D721Med (cell line): ENCODE measurements at regions not wholly inside any gene's neighbourhood (a gene's known extent, or its start where the extent isn't known, plus 50 kb on each side); places are given as distances from the start of the nearest gene placed in this dataset.

Source experiments
- DNase-seq: peaks from one replicate; pipeline ENCODE4 v3.0.0; 2011; ENCODE audit warnings: low spot score; ENCODE audit not compliant: insufficient read length
- FAIRE-seq: peaks from 2 replicates; lab custom pipeline; 2011; peaks lifted over from hg19 to GRCh38; lab: Jason Lieb, UNC
- CTCF ChIP-seq: IDR thresholded peaks from 2 replicates; pipeline ENCODE4 v1.5.1; 2012; ENCODE audit warnings: mild to moderate bottlenecking, control low read depth; ENCODE audit not compliant: insufficient read depth; ENCODE audit errors: missing control alignments

DNA sequence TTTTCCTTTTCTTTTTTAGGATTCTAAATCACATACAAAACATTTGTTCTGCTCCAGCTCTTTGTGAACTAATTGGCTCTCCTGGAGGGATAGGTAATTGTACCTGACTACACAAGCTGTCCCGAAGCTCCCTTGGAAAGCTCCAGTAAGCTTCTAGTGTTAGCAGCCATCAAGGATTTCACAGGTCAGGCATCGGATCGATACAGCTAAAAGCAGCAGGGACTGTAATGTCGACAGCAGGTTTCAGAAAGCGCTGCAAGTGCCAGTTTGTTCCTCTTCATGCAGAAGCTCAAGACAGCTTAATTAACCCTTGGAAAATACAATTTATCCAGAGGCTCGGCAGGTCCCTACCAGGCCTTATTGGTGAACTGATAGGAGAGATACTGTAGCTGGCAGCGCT is 87.2 kb upstream of the VRK2 start:
- FAIRE-seq (no peak), DNase-seq (no peak)
- no peak for TF ChIP-seq CTCF

- TF ChIP-seq CTCF = no peak
- FAIRE-seq (no peak), DNase-seq (no peak)
Observed at GRCh38 chr2:57962861-57963260, 83.7 kb upstream of the VRK2 start.

DNA sequence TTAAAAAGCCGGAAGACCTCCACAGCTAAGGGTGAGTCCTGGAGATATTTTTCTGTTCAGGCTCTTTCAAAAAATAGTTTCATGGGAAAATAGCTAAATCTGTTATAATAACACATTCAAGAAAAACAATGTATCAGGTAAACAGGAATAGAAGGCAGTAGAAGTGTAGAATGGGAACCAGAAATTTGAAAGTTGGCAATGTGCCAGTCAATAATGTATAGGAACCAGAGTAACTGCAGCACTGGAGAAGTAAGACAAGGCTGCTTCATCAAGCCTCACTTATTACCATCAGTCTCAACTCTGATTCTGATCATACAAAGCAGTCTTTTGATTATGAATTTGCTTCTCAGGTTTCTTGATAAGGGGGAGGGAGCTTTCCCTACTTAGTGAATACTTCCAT is 81.4 kb upstream of the VRK2 start:
- DNase-seq = no peak
- no peak for TF ChIP-seq CTCF
- FAIRE-seq = no peak

DNA sequence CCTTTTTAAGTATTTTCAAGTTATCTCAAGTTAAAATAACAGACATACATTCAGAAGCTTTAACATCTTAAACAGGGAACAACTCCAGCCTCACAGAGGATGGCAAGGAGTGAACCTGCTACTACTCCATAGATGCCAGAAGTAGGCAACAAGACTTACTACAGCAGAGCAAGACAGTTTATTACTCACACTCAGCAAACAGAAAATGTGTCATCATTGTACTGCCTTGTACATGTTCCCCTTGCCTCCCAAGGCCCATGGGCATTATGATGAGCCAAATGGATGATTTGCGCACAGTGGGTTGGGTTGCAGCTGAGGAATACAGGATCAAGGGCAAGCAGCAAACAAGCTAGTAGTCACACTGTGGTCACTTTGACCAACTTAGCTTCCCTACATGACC is 80.6 kb upstream of the VRK2 start:
- FAIRE-seq (no peak), DNase-seq (no peak)
- no peak for TF ChIP-seq CTCF

- DNase-seq (no peak), FAIRE-seq (no peak)
- no peak for TF ChIP-seq CTCF
Observed at GRCh38 chr2:57973621-57974186, 72.9 kb upstream of the VRK2 start.

DNA sequence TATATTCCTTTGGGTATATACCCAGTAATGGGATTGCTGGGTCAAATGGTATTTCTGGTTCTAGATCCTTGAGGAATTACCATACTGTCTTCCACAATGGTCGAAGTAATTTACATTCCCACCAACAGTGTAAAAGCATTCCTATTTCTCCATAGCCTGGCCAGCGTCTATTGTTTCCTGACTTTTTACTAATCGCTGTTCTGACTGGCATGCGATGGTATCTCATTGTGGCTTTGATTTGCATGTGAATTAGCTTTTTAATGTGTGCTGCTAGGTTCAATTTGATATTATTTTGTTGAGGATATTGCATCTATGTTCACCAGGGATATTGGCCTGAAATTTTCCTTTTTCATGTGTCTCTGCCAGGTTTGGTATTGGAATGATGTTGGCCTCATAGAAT is 67.4 kb upstream of the VRK2 start:
- TF ChIP-seq CTCF = no peak
- no peak for FAIRE-seq
- DNase-seq = no peak

DNA sequence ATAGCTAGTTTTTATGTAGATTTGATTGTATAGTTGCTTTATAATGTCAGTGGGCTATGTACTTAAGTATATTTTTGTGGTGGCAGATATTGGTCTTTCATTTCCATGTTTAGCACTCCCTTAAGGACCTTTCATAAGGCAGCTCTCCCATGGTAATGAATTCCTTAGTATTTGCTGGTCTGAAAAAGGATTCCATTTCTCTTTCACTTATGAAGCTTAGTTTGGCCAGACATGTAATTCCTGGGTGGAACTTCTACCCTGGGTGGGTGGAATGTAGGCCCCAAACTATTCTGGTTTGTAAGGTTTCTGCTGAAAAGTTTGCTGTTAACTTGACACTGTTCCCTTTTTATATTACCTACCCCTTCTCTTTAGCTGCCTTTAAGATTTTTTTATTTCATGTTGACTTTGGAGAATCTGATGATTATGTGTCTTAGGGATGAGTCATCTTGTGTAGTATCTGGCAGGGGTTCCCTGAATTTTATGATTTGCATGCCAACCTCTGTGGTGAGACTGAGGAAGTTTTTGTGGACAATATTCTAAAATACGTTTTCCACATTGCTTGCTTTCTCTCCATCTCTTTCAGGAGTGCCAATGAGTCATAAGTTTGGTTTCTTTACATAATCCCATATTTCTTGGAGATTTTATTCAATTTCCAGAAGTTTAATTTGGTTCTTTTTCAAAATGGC is 65.4 kb upstream of the VRK2 start:
- DNase-seq (no peak), FAIRE-seq (no peak)
- no peak for TF ChIP-seq CTCF
